Loucy (cell line): ENCODE measurements at regions not wholly inside any gene's neighbourhood (a gene's known extent, or its start where the extent isn't known, plus 50 kb on each side); places are given as distances from the start of the nearest gene placed in this dataset.

Experiments used
- CTCF ChIP-seq: fragments of 200-600 bp; sonication (generic); conservative IDR thresholded peaks from 2 replicates; pipeline ENCODE4 v1.5.1; 2014; ENCODE audit warnings: mild to moderate bottlenecking, antibody characterized with exemption, low read length
- EZH2phosphoT487 ChIP-seq: fragments of 200-600 bp; IDR thresholded peaks from 2 replicates; pipeline ENCODE4 v1.6.1; 2018; ENCODE audit warnings: antibody characterized with exemption, mild to moderate bottlenecking, moderate library complexity, borderline replicate concordance

GRCh38 chr2:146203064-146203624, 1641.7 kb upstream of the ACVR2A start:
- TF ChIP-seq CTCF (no peak), EZH2phosphoT487 (no peak)
